GM12873 (cell line): ENCODE measurements at regions not wholly inside any gene's neighbourhood (a gene's known extent, or its start where the extent isn't known, plus 50 kb on each side); places are given as distances from the start of the nearest gene placed in this dataset.

Experiments used
- TF ChIP-seq, protein P1 (sequence below): IDR thresholded peaks from 2 replicates; pipeline ENCODE4 v1.5.1; 2012; ENCODE audit warnings: low read depth, mild to moderate bottlenecking, moderate library complexity, low read length, control low read depth; ENCODE audit not compliant: insufficient read depth; ENCODE audit errors: missing control alignments

DNA sequence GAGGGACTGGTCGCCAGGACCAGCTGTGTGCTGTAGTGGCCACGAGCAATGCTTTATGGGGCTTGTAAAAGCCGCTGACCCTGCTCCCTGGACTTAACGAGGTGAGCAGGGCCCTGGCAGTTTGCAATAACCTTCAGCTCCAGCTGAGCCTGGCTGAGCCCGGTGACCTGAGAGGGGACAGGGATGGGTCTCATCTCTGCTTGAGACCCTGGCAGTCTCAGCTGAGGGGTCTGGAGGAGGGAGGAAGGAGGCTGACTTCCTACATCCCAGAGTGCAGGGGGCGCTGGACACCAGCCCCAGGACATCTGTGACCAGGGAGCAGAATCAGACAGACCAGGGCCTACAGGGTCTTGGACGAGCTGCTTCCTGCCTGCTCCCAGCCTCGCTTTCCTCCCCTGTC is 277.5 kb upstream of the MVB12B start:
- TF ChIP-seq, protein P1, sequence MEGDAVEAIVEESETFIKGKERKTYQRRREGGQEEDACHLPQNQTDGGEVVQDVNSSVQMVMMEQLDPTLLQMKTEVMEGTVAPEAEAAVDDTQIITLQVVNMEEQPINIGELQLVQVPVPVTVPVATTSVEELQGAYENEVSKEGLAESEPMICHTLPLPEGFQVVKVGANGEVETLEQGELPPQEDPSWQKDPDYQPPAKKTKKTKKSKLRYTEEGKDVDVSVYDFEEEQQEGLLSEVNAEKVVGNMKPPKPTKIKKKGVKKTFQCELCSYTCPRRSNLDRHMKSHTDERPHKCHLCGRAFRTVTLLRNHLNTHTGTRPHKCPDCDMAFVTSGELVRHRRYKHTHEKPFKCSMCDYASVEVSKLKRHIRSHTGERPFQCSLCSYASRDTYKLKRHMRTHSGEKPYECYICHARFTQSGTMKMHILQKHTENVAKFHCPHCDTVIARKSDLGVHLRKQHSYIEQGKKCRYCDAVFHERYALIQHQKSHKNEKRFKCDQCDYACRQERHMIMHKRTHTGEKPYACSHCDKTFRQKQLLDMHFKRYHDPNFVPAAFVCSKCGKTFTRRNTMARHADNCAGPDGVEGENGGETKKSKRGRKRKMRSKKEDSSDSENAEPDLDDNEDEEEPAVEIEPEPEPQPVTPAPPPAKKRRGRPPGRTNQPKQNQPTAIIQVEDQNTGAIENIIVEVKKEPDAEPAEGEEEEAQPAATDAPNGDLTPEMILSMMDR: no peak

DNA sequence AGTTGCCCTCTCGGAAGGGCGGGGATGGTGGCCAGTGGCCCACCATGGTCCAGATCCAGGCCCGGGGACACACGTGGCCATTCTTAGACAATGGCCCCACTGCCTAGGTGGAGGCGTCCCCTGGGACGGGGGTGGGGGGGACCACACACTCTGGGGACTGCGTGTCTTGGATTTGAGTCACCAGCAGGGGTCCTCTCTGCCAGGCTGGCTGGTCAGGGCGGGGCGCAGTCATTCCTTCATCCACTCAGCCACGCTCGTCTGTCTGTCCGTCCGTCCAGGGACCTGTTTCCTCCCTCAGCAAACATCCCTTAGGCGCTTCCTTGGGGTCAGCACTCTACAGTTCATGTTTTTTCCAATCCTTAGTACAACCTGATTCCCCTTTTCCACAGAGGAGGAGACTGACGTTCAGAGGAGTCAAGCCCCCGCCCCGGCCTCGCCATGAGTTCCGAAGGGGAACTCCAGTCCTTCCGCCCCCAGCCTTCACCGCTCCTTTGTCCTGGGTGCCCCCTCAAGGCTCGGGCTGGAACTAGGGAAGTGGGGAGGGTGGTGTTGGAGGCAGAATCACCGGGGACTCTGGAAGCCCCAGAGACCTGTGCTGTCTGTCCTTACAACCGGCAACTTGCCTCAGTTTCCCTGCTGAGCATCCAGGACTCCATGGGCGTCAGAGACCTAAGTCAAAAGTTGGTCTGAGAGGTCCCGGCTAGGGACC is 276.6 kb upstream of the MVB12B start:
- TF ChIP-seq, protein P1: no peak

- TF ChIP-seq, protein P1: no peak
Observed at GRCh38 chr9:126050605-126050990, 276.0 kb upstream of the MVB12B start.

- TF ChIP-seq, protein P1: no peak
Observed at GRCh38 chr9:126051446-126052130, 275.0 kb upstream of the MVB12B start.

- TF ChIP-seq, protein P1: no peak
Observed at GRCh38 chr9:126052791-126053190, 273.8 kb upstream of the MVB12B start.

GRCh38 chr9:126053913-126054312 is 272.7 kb upstream of the MVB12B start:
- TF ChIP-seq, protein P1: no peak

GRCh38 chr9:126055381-126055985 is 271.1 kb upstream of the MVB12B start:
- TF ChIP-seq, protein P1: no peak
